NCI-H226 (cell line): ENCODE measurements at regions not wholly inside any gene's neighbourhood (a gene's known extent, or its start where the extent isn't known, plus 50 kb on each side); places are given as distances from the start of the nearest gene placed in this dataset.

ENCODE experiments used
- DNase-seq: peaks from one replicate; pipeline ENCODE4 v3.0.0-alpha.2; 2015

DNA sequence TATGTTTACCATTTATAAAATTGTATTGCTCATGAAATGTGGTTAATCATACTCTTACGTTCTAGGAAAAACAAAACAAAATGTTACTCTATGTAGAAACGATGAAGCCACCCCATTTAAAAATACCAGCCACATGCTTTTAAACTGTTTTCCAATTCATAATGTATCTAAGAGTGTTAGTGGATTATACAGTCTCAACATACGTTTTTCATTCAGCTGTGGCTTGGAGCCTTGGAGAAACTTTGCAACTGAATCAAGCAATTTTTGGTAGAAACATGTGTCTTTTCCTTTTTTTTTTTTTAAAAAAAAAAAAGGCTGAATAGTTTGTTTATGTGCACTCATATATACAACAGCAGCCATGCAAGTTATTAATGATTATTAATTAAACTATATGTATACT is 378.0 kb upstream of the SEMA3D start:
- DNase-seq, result no peak

DNA sequence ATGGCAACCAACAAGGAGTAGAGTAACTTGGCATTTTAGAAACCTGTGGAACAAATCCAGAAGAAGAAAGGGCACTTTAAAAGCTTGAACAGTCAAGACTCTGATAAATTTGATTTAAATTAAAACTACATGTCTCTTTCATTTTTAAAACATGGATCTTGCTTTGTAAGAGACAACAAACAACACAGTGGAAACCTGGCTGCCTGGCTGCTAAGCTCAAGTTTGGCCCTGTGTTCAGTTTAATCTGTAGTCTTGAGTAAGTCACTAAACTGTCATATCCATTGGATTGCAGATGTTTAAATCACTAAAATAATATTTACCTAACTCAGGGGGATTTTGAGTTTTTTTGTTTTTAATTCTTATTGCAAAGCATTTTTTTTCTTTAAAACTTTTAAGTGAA is 374.9 kb upstream of the SEMA3D start:
- no peak for DNase-seq

DNA sequence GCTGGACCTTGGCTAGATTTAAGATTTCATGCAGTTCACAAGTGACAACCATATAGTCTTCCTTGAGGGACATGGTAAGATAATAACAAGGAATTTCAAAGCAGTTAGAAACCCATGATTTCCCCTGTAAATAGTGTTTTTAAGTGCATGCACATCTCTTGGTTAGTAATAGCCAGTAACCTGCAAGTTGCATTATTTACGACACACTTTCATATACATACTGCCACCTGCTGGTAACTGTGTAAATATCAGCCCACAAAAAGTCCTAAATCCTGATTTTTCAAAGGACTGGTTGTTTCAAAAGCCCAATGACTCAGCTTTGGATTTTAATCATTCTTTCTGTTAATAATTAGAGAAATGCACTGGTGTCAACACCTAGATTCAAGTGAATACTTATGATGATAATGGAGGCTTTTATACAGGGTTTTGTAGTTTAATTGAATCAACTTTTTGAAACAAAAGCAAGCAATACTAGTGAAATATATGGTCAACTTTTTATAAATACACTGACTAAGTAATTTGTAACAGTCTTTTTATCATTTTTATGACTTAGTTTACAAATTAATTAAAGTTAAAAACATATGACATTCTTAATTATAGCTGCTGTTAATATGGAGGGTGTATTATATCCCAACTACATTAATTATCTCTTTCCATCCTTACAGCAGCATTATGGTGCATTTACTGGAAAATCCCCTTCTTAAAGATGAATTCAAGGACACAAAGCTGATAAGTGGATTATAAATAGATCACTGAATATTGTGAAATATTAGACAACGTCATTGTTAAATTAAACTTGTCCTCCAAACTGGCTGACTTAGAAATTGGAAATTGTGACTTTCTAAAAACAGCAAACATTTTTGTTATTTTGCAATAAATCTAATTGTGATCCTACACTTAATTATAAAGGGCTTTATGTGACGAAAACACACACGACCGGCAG is 367.7 kb upstream of the SEMA3D start:
- DNase-seq, result peak; percentile 35

DNA sequence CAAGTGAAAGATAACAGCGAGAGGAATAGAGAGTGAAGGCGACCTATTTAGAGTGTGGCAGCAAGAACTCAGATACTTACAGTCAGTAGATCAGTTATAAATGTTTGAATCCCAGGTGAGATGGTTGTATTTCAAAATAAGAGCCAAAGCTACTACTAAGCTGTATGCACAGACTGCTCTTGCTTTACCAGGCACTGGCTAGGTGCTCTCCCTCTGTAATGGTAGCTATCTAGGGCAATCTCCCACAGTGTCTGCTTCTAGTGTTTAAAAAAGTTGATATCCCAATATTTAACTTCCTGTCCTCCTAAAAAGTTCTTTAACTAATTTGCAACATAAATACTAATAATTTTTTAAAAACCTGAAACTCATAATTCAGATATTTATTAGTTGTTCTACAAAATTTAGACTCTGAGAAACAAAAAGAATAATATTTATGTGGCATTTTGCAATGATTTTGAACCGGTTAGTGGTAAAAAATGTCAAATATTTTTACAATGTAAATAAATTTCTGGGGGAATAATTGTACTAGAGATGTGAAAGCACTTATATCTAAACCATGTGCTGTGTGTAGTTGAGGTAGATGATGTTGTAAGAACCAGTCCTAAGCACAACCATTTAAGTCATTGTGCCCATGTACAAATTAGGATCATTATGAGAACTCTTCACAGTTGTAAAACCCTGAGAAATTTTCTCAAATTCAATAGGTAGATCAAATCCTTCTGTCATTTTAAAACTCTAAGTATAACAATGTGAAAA is 349.3 kb upstream of the SEMA3D start:
- DNase-seq, result no peak

DNA sequence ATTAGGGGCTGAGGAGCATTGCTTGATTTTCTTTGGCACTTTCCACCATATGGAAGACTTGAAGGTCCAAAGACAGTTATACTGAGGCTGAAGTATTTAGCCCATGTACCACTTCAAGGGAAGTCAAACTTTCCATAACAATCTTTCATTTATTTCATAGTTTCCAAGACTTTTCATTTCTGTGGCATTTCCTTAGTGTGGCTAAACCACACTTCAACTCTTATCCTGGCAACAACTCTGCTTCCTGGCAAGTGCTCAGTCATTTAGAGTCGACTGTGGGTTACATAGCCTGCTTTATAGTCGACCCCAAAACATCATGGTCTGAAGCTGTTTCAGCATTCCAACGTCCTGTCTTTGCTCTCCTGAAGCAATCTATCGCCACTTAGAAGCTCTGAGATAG is 343.0 kb upstream of the SEMA3D start:
- DNase-seq, result peak; percentile 61

DNA sequence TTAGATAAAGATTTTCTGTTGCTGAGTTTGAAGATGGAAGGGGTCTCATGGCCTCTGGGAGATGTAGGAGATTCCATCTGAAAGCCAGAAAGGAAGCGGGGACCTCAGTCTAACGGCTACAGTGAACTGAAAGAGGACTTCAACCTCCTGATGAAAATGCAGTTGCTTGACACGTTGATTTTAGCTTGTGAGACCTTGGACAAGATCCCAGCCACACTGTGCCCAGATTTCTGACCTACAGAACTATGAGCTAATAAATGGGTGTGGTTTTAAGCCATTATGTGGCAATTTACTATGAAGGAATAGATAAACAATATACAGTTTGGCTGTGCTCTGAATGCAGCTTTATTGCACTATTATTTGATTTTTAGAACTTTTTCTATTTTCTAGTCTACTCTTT is 342.3 kb upstream of the SEMA3D start:
- DNase-seq, result peak; percentile 67

DNA sequence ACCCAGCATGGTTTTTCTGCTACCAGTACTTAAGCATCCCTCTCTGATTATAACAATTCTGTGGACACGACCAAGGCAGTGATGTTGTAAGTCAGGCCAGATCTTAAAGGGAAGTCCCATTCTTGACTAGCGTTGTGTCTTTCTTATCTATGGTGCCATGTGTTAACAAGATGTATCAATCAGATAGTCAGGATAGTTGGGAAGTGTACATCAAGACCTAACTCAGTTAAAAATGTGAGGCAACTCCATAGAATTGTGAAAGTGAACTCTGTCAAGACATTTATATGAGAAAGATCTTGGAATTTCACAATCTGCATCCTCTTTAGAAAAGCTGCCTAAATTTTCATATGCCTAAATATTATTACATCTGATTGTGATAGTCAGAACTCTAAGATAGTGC is 341.7 kb upstream of the SEMA3D start:
- DNase-seq, result no peak

DNA sequence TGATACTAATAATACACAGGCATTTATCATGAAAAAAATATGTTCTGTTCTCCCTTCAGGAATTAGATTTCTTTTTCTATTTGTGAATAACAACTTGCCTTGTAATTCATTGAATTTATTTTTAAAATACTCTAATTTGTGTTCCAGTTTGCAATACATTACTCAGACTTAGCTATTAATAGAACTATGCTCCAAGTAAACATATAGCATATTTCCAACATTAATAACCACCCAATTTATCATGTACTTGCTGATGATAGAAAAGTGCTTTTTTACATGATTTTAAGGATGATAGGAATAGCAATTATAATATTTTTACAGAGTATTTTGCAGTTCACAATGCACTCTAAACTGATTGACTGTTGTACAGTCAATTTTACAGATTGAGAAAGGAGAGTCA is 338.8 kb upstream of the SEMA3D start:
- DNase-seq, result no peak

DNA sequence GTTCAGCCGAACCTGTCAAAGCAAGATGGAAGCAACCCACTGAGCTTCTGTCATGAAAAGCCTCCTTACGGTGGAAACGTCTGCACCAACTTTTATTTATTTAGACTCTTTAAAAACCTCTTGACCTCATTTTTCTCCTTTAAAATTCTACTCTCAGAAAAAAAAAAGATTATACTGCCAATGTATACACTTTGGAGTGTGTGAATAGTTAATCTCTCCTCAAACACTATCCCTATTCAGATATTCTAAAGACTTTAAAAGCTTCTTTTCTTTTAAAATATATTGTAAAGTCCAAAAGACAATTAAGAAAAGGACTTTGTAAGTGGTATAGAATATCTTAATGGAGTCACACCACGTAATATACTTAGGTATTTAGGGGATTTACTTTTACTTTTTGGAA is 335.2 kb upstream of the SEMA3D start:
- no peak for DNase-seq

DNA sequence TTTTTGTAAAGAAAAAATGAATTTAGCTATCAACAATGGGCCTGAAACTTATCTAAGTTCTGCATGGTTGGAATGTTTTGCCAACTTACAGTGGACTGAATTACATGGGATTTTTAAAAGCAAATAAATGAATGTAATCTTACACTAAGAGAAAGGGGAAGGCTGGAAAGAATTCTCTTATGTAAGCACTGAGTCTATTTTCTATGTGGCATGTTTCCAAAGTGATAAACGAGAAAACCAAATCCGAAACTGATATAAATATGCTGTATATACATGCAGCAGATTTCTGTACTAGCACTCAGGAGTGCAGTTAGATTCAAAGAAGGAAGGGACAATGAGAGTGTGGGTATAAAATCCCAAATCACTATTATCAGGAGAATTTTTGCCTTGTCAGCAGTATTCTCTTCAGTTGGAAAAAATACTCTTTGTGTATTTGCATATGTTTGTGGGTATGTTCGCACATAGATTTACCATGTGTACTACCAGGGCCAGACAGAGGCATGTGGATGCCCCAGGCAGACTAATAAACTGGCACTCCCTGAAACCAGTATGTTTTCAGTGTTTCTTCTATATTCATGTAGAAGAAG is 334.3 kb upstream of the SEMA3D start:
- DNase-seq, result no peak

DNA sequence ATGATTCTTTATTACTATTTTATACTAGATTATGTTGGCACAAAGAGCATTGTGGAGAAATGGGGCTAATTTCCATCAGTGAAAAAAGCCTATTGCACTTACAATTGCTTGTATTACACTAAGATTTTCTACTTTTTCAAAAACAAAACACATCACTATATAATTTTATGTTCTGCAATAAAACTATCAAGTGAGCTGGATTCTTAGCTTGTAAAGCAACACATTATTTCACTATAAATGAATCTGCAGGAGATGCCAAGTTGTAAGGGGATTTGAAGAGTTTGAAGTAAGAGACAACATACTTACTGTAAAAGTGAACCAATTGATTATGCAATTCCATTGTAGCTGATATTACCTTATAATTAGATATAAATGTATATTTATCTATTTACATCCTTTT is 333.3 kb upstream of the SEMA3D start:
- DNase-seq, result no peak

DNA sequence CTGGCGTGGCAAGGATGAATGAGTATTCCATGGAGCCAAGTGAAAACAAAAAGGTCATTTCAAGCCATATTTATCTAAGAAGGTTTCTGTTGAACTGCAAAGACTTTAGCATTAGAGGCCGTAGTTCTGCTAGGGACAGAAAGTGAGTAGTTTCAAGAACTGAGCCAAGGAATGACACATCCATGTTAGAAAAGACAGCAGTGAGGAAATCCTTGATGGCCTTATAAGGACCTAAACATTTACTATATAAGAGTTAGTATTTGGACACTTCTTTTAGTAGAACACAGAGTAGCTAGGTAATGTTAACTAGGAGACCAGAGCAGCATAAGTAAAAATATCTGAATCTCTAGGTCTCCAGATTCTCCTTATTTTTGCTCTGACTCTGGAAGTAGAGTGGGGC is 329.8 kb upstream of the SEMA3D start:
- DNase-seq, result no peak

DNA sequence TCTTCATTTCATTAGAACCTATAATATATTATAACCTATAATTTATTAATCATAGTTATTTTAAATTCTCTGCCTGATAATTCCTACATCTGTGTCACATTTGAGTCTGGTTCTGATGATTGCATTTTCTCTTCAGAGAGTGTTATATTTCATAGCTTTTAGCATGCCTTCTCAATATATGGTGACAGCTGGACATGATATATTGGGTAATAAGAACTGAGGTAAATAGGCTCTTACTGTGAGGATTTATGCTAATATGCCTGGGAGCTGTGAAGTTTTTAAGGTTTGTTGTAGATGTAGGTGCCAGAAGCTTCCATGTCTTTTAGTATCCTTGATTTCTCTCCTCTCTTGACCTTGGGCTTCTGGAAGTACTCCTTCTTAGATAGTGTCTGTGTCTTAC is 325.9 kb upstream of the SEMA3D start:
- DNase-seq, result no peak

DNA sequence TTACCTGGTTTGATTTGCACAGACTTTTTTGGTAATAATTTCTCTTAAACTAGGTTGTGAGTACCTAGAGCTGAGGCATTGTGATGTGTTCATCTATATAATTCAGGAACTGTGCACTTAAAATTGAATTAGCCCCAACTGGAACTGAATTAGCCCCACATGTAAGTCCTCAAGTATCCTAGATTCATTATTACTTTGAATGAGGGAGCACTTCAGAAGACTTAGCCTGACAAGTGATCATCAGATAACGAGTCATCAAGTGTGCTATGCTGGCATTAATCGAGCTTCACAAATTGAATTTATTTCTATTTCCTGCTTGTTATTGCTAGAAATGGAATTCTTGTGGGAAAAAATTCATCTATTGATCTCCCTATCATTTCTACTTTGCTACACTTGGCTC is 323.4 kb upstream of the SEMA3D start:
- DNase-seq, result no peak

DNA sequence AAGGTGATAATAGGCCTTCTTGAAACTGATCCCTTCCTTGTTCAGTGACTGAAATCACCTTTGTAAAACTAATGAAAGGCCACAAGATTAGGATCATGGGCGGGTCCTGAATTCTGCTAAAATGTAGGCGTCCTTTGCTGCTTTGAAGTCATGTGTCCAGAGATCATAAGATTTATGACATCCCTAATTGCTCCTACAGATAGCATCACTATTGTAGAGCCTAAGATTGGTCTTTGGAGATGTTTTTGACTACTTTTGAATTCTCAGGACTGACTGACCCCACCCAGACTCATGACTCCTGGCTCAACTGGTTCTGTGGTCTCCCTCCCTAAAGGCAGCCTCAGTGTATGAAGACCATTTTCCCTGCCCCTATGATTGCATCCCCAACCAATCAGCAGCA is 322.6 kb upstream of the SEMA3D start:
- no peak for DNase-seq

DNA sequence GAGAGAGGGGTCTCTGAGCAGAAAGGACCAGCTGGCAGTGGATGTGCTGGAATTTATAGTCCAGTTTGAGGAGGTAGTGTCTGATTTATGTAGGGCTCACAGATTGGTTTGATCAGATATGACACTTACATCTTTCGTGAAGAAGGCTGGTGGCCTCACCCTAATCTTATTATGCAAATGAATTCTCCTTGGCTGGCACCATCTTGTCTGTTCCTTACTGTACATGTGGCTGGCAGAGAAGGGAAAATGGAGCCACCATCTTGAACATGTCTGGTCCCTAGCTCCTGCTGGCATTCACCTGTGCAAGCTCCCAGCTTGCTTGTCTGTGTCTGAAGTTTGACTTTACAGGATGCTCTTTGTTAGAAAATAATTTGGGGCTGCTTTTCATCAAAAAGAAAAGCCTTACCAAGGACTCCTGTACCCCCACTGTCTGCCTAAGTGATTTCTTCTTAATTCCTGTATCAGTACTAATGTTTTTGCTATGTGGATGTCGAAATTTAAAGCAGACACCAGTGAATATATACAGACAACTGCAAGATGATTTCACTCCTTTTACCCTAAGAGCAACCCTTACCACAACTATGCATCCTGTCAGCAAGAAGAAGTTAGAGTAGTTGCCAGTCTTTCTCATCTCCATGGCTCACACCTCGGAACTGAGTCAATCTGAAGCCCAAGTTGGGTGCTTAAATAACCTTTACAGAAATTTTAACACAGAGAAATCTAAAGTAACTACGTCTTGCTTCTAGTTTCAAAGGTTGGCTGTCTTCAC is 322.0 kb upstream of the SEMA3D start:
- peak; percentile 93 for DNase-seq

DNA sequence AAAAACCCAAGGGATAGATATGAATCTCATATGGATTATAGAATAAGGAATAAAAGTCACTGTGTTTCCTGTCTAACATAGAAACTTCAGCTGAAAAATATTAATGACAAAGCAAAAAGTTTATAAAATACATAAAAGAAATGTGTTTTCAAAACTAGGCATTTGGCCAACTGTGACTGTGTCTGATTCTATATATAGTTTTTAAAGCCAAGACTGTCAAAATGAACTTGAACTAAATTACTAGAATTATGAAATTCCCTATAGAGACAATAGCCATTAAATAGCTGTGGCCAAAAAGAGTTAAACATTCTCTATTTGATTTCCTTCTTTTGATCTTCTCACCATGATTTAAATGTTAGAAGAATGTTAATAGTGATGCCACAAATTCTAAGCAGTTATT is 311.2 kb upstream of the SEMA3D start:
- no peak for DNase-seq

DNA sequence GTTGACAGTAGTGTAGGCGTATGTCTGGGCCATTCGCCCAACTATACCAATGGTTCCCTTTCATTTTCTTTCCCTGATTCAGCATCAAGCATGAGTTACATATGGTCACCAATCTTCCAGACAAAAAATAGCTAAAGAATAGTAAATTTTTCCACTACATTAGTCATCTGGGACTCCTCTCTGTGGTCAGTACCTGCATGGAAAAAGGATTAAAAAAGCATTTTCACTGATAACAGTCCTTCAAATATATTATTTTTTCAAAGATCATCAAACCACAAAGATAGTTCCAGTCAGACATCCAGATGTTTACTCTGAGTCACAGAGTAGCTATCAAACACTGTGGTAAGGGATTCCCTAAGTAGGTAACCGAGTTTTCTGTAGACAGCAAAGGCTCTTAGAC is 302.6 kb upstream of the SEMA3D start:
- peak; percentile 93 for DNase-seq

DNA sequence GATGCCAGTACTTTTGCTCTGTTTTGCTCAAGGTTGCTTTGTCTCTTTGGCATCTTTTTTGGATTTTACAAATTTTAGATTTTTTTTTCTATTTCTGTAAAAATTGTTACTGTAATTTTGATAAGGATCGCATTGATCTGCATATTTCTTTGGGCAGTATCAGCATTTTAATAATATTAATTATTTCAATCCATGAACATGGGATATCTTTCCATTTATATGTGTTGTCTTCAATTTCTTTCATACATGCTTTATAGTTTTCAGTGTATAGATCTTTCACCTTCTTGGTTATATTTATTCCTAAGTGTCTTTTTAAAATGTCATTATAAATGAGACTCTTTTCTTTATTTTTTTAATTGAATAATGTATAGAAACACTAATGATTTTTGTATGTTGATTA is 301.6 kb upstream of the SEMA3D start:
- DNase-seq, result no peak

DNA sequence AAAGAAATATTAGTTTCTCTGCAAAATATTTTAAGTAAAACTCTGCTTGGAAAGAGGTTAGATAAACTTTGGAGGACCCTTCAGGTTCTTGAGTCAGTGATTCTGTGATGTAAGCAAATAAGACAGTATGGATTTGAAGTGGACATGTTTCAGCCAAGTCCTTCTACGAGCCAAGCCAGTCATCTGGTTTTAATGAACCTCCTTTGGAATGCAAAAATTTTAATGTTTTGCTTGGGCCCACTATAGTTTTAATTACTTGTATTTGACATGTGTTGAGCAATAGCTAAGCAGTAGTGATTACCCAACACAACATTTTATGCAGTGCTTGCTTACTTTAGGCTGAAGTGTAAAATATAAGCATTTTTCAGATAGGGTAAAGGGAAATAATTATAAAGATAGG is 296.3 kb upstream of the SEMA3D start:
- DNase-seq, result no peak

DNA sequence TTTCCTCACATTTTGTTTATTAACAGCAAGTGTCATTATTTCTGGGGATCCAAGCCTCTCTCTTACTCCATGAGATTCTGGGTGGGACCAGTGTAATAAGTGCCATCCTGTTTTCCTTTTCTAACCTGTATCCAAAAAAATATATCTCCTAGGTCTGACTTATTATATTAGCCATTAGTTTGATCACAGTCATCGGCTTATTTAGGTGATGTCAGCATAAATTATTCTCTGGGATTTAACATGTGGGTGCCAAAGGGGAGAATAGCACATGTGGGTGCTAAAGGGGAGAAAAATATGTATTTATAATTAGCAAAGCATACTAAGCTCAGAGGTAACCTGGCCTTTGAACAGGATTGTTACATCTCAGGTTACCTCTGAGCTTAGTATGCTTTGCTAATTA is 293.8 kb upstream of the SEMA3D start:
- DNase-seq, result no peak

DNA sequence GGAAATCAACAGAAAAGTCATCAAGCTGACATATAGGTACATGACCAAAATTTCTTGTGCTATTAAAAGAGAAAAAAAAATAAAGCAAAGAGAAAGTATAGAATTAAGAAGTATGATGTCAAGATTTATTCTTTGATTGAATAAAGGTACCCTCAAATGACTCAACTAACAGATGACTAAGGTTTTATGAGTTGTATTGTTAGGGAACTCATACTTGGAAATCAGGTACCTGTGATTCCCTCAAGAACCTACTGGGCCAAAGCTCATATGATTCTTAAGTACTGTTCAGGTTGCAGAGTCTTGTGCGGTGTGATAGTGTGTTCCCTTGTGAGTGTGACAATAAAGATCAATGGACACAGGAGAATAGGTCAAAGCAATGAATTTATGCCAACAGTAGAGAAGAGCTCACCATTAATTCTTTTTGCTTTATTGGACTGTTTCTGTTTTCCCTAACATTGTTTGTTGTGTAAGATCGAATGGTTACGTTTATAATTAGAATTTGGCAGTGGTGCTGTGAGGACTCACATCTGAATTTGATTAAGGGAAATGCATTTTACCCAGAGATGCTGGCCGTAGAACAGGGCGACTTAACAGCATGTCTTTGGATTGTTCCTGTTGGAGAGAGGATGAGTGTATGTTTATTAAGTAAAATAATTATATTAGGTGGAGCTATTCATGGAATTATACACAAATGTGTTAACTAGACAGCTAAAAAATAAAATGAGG is 293.2 kb upstream of the SEMA3D start:
- DNase-seq, result no peak

DNA sequence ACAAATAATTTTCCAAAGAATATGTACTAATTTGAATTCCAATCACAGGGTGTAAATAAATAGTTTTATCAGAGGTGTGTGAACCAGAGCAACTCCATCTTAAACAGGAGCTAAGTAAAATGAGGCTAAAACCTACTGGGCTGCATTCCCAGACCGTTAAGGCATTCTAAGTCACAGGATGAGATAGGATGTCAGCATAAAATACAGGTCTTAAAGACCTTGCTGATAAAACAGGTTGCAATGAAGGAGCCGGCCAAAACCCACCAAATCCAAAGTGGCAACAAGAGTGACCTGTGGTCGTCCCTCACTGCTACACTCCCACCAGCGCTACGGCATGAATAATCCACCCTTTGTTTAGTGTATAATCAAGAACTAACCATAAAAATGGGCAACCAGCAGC is 291.7 kb upstream of the SEMA3D start:
- no peak for DNase-seq
